ENCODE measurements at regions not wholly inside any gene's neighbourhood (a gene's known extent, or its start where the extent isn't known, plus 50 kb on each side); places are given as distances from the start of the nearest gene placed in this dataset.

GRCh38 chr13:40129467-40129866 lies 474.0 kb downstream of the COG6 start:
- POLR2A ChIA-PET: no interaction called here

More at GRCh38 chr13:40129467-40129866, 474.0 kb downstream of the COG6 start:
- Histone ChIP-seq H3K4me2 (ENCODE audit: insufficient read depth, low read length) (no peak overlapping the region), H3K9ac (ENCODE audit: insufficient read depth in 1 of 2, low read depth in 2 of 2, low read length in 2 of 2) (no peak overlapping the region), H3K9me3 (replicated peaks; ENCODE audit: control insufficient read depth, insufficient read depth, low read depth, low read length) (no peaks in the 10 kb centered on the region), H4K20me1 (replicated peaks; ENCODE audit: control insufficient read depth, insufficient read depth, low read length) (no peaks in the 10 kb centered on the region), H3K27ac (ENCODE audit: extremely low read depth, low read depth, low read length) (no peak overlapping the region), H3K4me1 (replicated peaks in 1 of 2; ENCODE audit: control insufficient read depth in 2 of 2, insufficient read depth in 2 of 2, low read length in 2 of 2) (no peaks in the 10 kb centered on the region), H2AFZ (ENCODE audit: low read depth, low read length) (no peak overlapping the region), H3K27me3 (ENCODE audit: control insufficient read depth in 2 of 2, insufficient read depth in 2 of 2, low read length in 2 of 2) (no peaks in the 10 kb centered on the region), H3K4me3 (no peak overlapping the region), H3K9me1 (ENCODE audit: control insufficient read depth, insufficient read depth, low read length) (no peaks in the 10 kb centered on the region), H3K36me3 (ENCODE audit: control insufficient read depth, insufficient read depth, low read length) (no peaks in the 10 kb centered on the region), H3K79me2 (ENCODE audit: control insufficient read depth, insufficient read depth, low read length) (no peaks in the 10 kb centered on the region)
- WGBS (ENCODE audit: insufficient coverage, low coverage, missing lambda C conversion rate): 0% methylated on average over 6 of the region's 6 CpGs
- CTCF ChIA-PET (ENCODE audit: low intra/inter-chr PET ratio): no interaction called here
- intact Hi-C loops (cut with micrococcal nuclease) (no loop called here), in situ Hi-C loops (cut with MboI) (no loop called here)
- no TSS peak for BruUV-seq (replicated peaks)
- TF ChIP-seq PHF8 (IDR thresholded peaks at IDR 0.05; ENCODE audit: borderline replicate concordance, low read length): no peak
- no peak for TF ChIP-seq ELF1 (tag; IDR thresholded peaks at IDR 0.05)
- no peak for TF ChIP-seq E2F4 (CRISPR knock-in tag; IDR thresholded peaks at IDR 0.05; ENCODE audit: low read depth)
- no peak for TF ChIP-seq ETS2 (tag; IDR thresholded peaks at IDR 0.05; ENCODE audit: borderline replicate concordance, poor library complexity, severe bottlenecking)
- no peak for TF ChIP-seq GABPB2 (CRISPR knock-in tag; conservative IDR thresholded peaks at IDR 0.05)
- no peak for TF ChIP-seq GATA2 (CRISPR knock-in tag; IDR thresholded peaks at IDR 0.05)
- TF ChIP-seq ATF1 (CRISPR knock-in tag; IDR thresholded peaks at IDR 0.05): no peak
- no peak for TF ChIP-seq ATF1 (tag; IDR thresholded peaks at IDR 0.05)
- no peak for TF ChIP-seq HCFC1 (IDR thresholded peaks at IDR 0.05; ENCODE audit: low read depth, low read length)
- TF ChIP-seq ARHGAP35 (IDR thresholded peaks at IDR 0.05; ENCODE audit: partially characterized antibody): no peak
- TF ChIP-seq GATAD2A (IDR thresholded peaks at IDR 0.05): no peak
- TF ChIP-seq ZBTB49 (CRISPR knock-in tag; IDR thresholded peaks at IDR 0.05; ENCODE audit: borderline replicate concordance): no peak
- TF ChIP-seq CUX1 (CRISPR knock-in tag; IDR thresholded peaks at IDR 0.05): no peak
- no peak for TF ChIP-seq BCL6 (CRISPR knock-in tag; IDR thresholded peaks at IDR 0.05)
- no peak for TF ChIP-seq EGR1 (conservative IDR thresholded peaks at IDR 0.05)
- TF ChIP-seq U2AF1 (optimal IDR thresholded peaks at IDR 0.05; ENCODE audit: low read depth, low read length): no peak
- TF ChIP-seq GTF2E2 (tag; IDR thresholded peaks at IDR 0.05): no peak
- peak; percentile 86 for ATAC-seq
- no peak for FAIRE-seq
- peak in 1 of 4 experiments; percentile 3 for DNase-seq (ENCODE audit: extremely low read depth in 1 of 4, low spot score in 3 of 4)
